HL-60 (cell line): ENCODE measurements at regions not wholly inside any gene's neighbourhood (a gene's known extent, or its start where the extent isn't known, plus 50 kb on each side); places are given as distances from the start of the nearest gene placed in this dataset.

Experiments
- DNase-seq, 2 experiments: peaks; one replicate each; pipeline ENCODE4 v3.0.0-alpha.2; 2010 to 2020; ENCODE audit warnings: low read depth in 1 of 2, low spot score in 1 of 2
- H3K27ac ChIP-seq: fragments of 250-450 bp; sonication (Bioruptor Pico); replicated peaks from 2 replicates; pipeline ENCODE4 v1.5.1; 2020; ENCODE audit warnings: mild to moderate bottlenecking, moderate library complexity
- H3K27me3 ChIP-seq: fragments of 250-450 bp; sonication (Bioruptor Pico); 2 replicates; pipeline ENCODE4 v1.5.1; 2021; ENCODE audit warnings: mild to moderate bottlenecking, moderate library complexity; ENCODE audit not compliant: insufficient read depth, poor library complexity, severe bottlenecking
- H3K4me3 ChIP-seq: replicated peaks from 2 replicates; pipeline ENCODE4 v1.5.1; 2011; ENCODE audit warnings: mild to moderate bottlenecking, control low read depth, low read length; ENCODE audit not compliant: insufficient read depth
- CTCF ChIP-seq: IDR thresholded peaks from one replicate; pipeline ENCODE4 v1.5.1; 2011; ENCODE audit warnings: low read length, control low read depth, inconsistent platforms; ENCODE audit not compliant: insufficient read depth
- GABPA ChIP-seq: IDR thresholded peaks from 2 replicates; pipeline ENCODE4 v1.6.1; 2012; ENCODE audit warnings: low read depth
- POLR2AphosphoS5 ChIP-seq: IDR thresholded peaks from 2 replicates; pipeline ENCODE4 v1.6.1; 2012; ENCODE audit warnings: low read depth
- SPI1 ChIP-seq: IDR thresholded peaks from 2 replicates; pipeline ENCODE4 v1.6.1; 2012; ENCODE audit warnings: low read depth, mild to moderate bottlenecking, borderline replicate concordance
- TF ChIP-seq, protein P1 (sequence below): IDR thresholded peaks from 2 replicates; pipeline ENCODE4 v1.6.1; 2012; ENCODE audit warnings: low read depth; ENCODE audit not compliant: insufficient replicate concordance

DNA sequence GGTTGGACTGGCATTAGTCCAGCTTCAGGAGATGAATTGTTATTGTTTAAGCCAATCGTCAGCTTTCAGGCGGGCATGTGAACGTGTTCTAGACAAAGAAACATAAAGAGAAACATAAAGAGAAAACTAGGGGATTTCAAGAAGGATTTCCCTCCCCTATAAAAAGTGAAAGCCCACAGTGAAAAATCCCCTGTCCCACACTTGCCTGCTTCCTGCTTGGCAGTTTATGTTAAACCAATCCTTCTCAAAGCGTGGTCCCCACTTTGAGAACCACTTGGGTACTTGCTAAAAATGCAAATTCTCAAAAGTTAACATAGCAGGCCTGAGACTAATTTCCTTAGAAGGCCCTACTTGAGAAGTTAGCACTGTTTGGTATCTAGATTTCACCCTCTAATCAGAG, 293.0 kb upstream of the SOX14 start:
- no peak for DNase-seq
- Histone ChIP-seq H3K27ac (no peak overlapping the region), H3K27me3 (peaks cover 4% of the 10 kb centered on the region), H3K4me3 (no peak overlapping the region)
- TF ChIP-seq POLR2AphosphoS5 = no peak
- TF ChIP-seq, protein P1, sequence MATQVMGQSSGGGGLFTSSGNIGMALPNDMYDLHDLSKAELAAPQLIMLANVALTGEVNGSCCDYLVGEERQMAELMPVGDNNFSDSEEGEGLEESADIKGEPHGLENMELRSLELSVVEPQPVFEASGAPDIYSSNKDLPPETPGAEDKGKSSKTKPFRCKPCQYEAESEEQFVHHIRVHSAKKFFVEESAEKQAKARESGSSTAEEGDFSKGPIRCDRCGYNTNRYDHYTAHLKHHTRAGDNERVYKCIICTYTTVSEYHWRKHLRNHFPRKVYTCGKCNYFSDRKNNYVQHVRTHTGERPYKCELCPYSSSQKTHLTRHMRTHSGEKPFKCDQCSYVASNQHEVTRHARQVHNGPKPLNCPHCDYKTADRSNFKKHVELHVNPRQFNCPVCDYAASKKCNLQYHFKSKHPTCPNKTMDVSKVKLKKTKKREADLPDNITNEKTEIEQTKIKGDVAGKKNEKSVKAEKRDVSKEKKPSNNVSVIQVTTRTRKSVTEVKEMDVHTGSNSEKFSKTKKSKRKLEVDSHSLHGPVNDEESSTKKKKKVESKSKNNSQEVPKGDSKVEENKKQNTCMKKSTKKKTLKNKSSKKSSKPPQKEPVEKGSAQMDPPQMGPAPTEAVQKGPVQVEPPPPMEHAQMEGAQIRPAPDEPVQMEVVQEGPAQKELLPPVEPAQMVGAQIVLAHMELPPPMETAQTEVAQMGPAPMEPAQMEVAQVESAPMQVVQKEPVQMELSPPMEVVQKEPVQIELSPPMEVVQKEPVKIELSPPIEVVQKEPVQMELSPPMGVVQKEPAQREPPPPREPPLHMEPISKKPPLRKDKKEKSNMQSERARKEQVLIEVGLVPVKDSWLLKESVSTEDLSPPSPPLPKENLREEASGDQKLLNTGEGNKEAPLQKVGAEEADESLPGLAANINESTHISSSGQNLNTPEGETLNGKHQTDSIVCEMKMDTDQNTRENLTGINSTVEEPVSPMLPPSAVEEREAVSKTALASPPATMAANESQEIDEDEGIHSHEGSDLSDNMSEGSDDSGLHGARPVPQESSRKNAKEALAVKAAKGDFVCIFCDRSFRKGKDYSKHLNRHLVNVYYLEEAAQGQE = no peak
- no peak for TF ChIP-seq SPI1
- TF ChIP-seq CTCF = no peak
- no peak for TF ChIP-seq GABPA

DNA sequence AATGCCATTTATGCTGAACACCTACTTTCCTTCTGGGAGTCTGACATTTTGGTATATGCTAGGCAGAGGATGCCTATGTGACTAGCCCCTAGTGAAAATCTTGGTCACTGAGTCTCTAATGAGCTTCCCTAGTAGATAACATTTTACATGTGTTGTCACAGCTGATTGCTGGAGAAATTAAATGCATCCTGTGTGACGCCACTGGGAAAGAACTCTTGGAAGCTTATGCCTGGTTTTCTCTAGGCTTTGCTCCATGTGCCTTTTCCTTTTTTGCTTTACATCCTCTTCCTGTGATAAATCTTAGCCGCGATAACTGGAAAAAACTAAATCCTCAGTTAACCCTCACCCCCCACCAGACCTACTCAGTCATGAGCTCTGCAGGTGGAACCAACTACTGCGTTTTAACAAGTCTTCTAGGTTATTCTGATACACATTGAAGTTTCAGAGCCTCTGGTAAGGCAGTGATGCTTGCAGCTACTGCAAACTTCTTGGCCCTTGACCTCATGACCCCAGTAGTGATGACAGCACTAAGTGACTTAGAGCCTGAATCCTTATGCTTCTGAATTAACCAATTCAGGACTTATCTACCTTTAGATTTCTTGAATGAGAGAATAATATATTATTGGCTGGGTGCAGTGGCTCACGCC, 292.4 kb upstream of the SOX14 start:
- Histone ChIP-seq H3K27ac (no peak overlapping the region), H3K4me3 (no peak overlapping the region), H3K27me3 (peaks cover 4% of the 10 kb centered on the region)
- no peak for TF ChIP-seq CTCF
- no peak for TF ChIP-seq GABPA
- TF ChIP-seq, protein P1 = no peak
- TF ChIP-seq SPI1 = no peak
- TF ChIP-seq POLR2AphosphoS5 = no peak
- DNase-seq = no peak

DNA sequence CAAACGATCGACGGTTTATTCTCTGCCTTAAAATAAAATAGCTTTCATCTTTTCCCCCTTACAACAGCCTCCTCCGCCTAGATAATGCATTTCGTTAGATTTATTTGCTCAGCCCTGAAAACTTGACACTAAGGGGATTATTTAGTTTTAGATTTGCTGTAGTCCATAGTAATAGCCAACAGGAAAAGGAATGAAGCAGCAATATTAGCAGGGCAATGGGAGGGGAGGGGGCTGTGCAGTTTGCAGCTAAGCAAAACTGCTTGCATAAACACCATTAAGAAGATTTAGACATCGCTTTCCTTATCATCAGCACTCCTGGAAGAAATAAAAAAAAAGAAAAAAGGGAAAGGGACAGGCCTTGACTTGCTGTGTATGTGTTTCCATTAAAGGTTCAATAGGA, 286.5 kb upstream of the SOX14 start:
- H3K4me3 ChIP-seq = no peak overlapping the region
- no peak for DNase-seq
- H3K27ac ChIP-seq = no peak overlapping the region
- H3K27me3 ChIP-seq = no peaks in the 10 kb centered on the region
- TF ChIP-seq SPI1 (no peak), POLR2AphosphoS5 (no peak), GABPA (no peak), CTCF (no peak)
- TF ChIP-seq, protein P1 = no peak
